SK-N-SH treated with all-trans-retinoic acid at 6 μM for 48 hours (cell line): ENCODE measurements at regions not wholly inside any gene's neighbourhood (a gene's known extent, or its start where the extent isn't known, plus 50 kb on each side); places are given as distances from the start of the nearest gene placed in this dataset.

Experiments used
- ATAC-seq: fragments of 200-7000 bp; cut with Tn5 transposase; 3 replicates; pipeline ENCODE4 v1.9.1; 2020; ENCODE audit warnings: mild to moderate bottlenecking, moderate library complexity
- BACH2 ChIP-seq: fragments of 250-450 bp; sonication (Bioruptor Pico); IDR thresholded peaks from 2 replicates; pipeline ENCODE4 v1.9.0; 2021; ENCODE audit warnings: mild to moderate bottlenecking, borderline replicate concordance
- CREB5 ChIP-seq: fragments of 250-450 bp; sonication (Bioruptor Pico); IDR thresholded peaks from 2 replicates; pipeline ENCODE4 v1.5.1; 2020; ENCODE audit warnings: low read depth, mild to moderate bottlenecking, moderate library complexity
- CSRNP3 ChIP-seq: fragments of 250-450 bp; sonication (Bioruptor Pico); IDR thresholded peaks from 2 replicates; pipeline ENCODE4 v1.5.1; 2021; ENCODE audit warnings: mild to moderate bottlenecking, moderate library complexity
- ESRRG ChIP-seq: fragments of 250-450 bp; sonication (Bioruptor Pico); IDR thresholded peaks from 2 replicates; pipeline ENCODE4 v1.6.1; 2021; ENCODE audit warnings: mild to moderate bottlenecking
- GLIS3 ChIP-seq: fragments of 250-450 bp; sonication (Bioruptor Pico); IDR thresholded peaks from 2 replicates; pipeline ENCODE4 v1.5.0; 2020; ENCODE audit warnings: mild to moderate bottlenecking, moderate library complexity
- ISL1 ChIP-seq: fragments of 250-450 bp; sonication (Bioruptor Pico); IDR thresholded peaks from 2 replicates; pipeline ENCODE4 v2.1.2; 2022; ENCODE audit warnings: mild to moderate bottlenecking, moderate library complexity
- OSR1 ChIP-seq: fragments of 250-450 bp; sonication (Bioruptor Pico); IDR thresholded peaks from 2 replicates; pipeline ENCODE4 v1.8.0; 2022; ENCODE audit warnings: moderate library complexity, mild to moderate bottlenecking, inconsistent platforms
- PATZ1 ChIP-seq: fragments of 250-450 bp; sonication (Bioruptor Pico); IDR thresholded peaks from 2 replicates; pipeline ENCODE4 v1.8.0; 2020; ENCODE audit warnings: mild to moderate bottlenecking, moderate library complexity, borderline replicate concordance
- POU6F1 ChIP-seq: fragments of 250-450 bp; sonication (Bioruptor Pico); IDR thresholded peaks from 2 replicates; pipeline ENCODE4 v1.8.0; 2021; ENCODE audit warnings: low read depth, mild to moderate bottlenecking, moderate library complexity, borderline replicate concordance
- PPARA ChIP-seq: fragments of 250-450 bp; sonication (Bioruptor Pico); IDR thresholded peaks from 2 replicates; pipeline ENCODE4 v1.5.0; 2020; ENCODE audit warnings: mild to moderate bottlenecking, borderline replicate concordance
- RARB ChIP-seq: fragments of 250-450 bp; sonication (Bioruptor Pico); IDR thresholded peaks from 2 replicates; pipeline ENCODE4 v1.8.0; 2021; ENCODE audit warnings: mild to moderate bottlenecking, moderate library complexity
- SNAI2 ChIP-seq: fragments of 250-450 bp; sonication (Bioruptor Pico); IDR thresholded peaks from 2 replicates; pipeline ENCODE4 v1.5.0; 2020; ENCODE audit warnings: mild to moderate bottlenecking, moderate library complexity
- TCF4 ChIP-seq: fragments of 250-450 bp; sonication (Bioruptor Pico); IDR thresholded peaks from 2 replicates; pipeline ENCODE4 v1.8.0; 2021; ENCODE audit warnings: mild to moderate bottlenecking, moderate library complexity, borderline replicate concordance
- TSHZ2 ChIP-seq: fragments of 250-450 bp; sonication (Bioruptor Pico); IDR thresholded peaks from 2 replicates; pipeline ENCODE4 v1.5.0; 2020; ENCODE audit warnings: mild to moderate bottlenecking, moderate library complexity
- ZC3H10 ChIP-seq: fragments of 250-450 bp; sonication (Bioruptor Pico); IDR thresholded peaks from 2 replicates; pipeline ENCODE4 v1.5.1; 2021; ENCODE audit warnings: mild to moderate bottlenecking, moderate library complexity
- ZFP3 ChIP-seq: fragments of 250-450 bp; sonication (Bioruptor Pico); IDR thresholded peaks from 2 replicates; pipeline ENCODE4 v1.5.0; 2020; ENCODE audit warnings: mild to moderate bottlenecking, moderate library complexity
- ZFP30 ChIP-seq: fragments of 450-650 bp; formaldehyde crosslinking; IDR thresholded peaks from 2 replicates; pipeline ENCODE4 v1.5.0; 2022; ENCODE audit warnings: mild to moderate bottlenecking, moderate library complexity
- ZNF565 ChIP-seq: fragments of 450-650 bp; formaldehyde crosslinking; conservative IDR thresholded peaks from 2 replicates; pipeline ENCODE4 v1.5.0; 2020; ENCODE audit warnings: low read depth, mild to moderate bottlenecking, moderate library complexity
- ZNF8 ChIP-seq: fragments of 450-650 bp; formaldehyde crosslinking; IDR thresholded peaks from 2 replicates; pipeline ENCODE4 v1.5.0; 2020; ENCODE audit warnings: mild to moderate bottlenecking, moderate library complexity

- ATAC-seq: no peak
- TF ChIP-seq ESRRG (no peak), ZC3H10 (CRISPR knock-in tag) (no peak), ZNF8 (CRISPR knock-in tag) (no peak), CREB5 (CRISPR knock-in tag) (no peak), ZFP3 (no peak), POU6F1 (no peak), CSRNP3 (CRISPR knock-in tag) (no peak), BACH2 (CRISPR knock-in tag) (no peak), GLIS3 (CRISPR knock-in tag) (no peak), ISL1 (CRISPR knock-in tag) (no peak), PATZ1 (no peak), OSR1 (no peak), ZFP30 (CRISPR knock-in tag) (no peak), PPARA (no peak), RARB (CRISPR knock-in tag) (no peak)
Measured at GRCh38 chr19:30095171-30095570, 153.1 kb downstream of the URI1 start.

- TF ChIP-seq TSHZ2 (no peak), GLIS3 (CRISPR knock-in tag) (no peak), CSRNP3 (CRISPR knock-in tag) (no peak), TCF4 (no peak), ZNF565 (no peak), SNAI2 (CRISPR knock-in tag) (no peak), RARB (CRISPR knock-in tag) (no peak), ZFP30 (CRISPR knock-in tag) (no peak), PATZ1 (no peak), CREB5 (CRISPR knock-in tag) (no peak)
- no peak for ATAC-seq
Measured at GRCh38 chr19:30096596-30097370, 154.7 kb downstream of the URI1 start.
